GM12878 (cell line): ENCODE measurements at regions not wholly inside any gene's neighbourhood (a gene's known extent, or its start where the extent isn't known, plus 50 kb on each side); places are given as distances from the start of the nearest gene placed in this dataset.

Source experiments
- ATAC-seq: fragments of 200-7000 bp; cut with Tn5 transposase; 3 replicates; pipeline ENCODE4 v1.9.1; 2020; ENCODE audit warnings: mild to moderate bottlenecking, moderate library complexity
- BruUV-seq: library from RNA; stranded (reverse); fragments of 400-500 nt; replicated peaks from 2 replicates; lab custom pipeline; 2021; lab: Mats Ljungman, UMichigan
- CTCF ChIA-PET: fragments of 300-600 bp; sonication (Branson Sonifier 250); formaldehyde crosslinking; extraction: SDS; loops from one replicate; lab custom pipeline; 2021; ENCODE audit warnings: inconsistent platforms; lab: Yijun Ruan, JAX
- POLR2A ChIA-PET: fragments of 350-600 bp; formaldehyde crosslinking; extraction: SDS; loops from one replicate; lab custom pipeline; 2021; ENCODE audit warnings: inconsistent platforms; lab: Charles Lee
- RAD21 ChIA-PET: fragments of 300-600 bp; sonication (Branson Sonifier 250); formaldehyde crosslinking; loops from one replicate; lab custom pipeline; 2023; ENCODE audit warnings: antibody characterized with exemption; ENCODE audit not compliant: unreplicated experiment; lab: Charles Lee
- SMC1A ChIA-PET: fragments of 300-600 bp; sonication (Branson Sonifier 250); formaldehyde crosslinking; loops from one replicate; lab custom pipeline; 2023; ENCODE audit not compliant: unreplicated experiment, uncharacterized antibody; lab: Charles Lee
- DNase-seq: peaks from one replicate; pipeline ENCODE4 v3.0.0-alpha.2; 2011; ENCODE audit warnings: low read depth, low spot score
- FAIRE-seq: peaks from 3 replicates; lab custom pipeline; 2011; peaks lifted over from hg19 to GRCh38; lab: Jason Lieb, UNC
- H2AFZ ChIP-seq: 2 replicates; pipeline ENCODE4 v1.6.0; 2011; ENCODE audit warnings: low read depth, low read length, control low read depth; ENCODE audit not compliant: control insufficient read depth
- H3K27ac ChIP-seq: 2 replicates; pipeline ENCODE4 v1.5.1; 2011; ENCODE audit warnings: control low read depth; ENCODE audit not compliant: control insufficient read depth, insufficient read depth
- H3K27me3 ChIP-seq, 2 experiments: replicated peaks in 1 of 2; 2 replicates each; pipeline versions ENCODE4 v1.6.0 to v1.6.1; 2011; ENCODE audit warnings: low read length in 1 of 2; ENCODE audit not compliant: control insufficient read depth in 2 of 2, insufficient read depth in 2 of 2
- H3K36me3 ChIP-seq, 2 experiments: 2 replicates each; pipeline ENCODE4 v1.5.1; 2011; ENCODE audit warnings: low read length in 1 of 2; ENCODE audit not compliant: control insufficient read depth in 2 of 2, insufficient read depth in 2 of 2
- H3K4me1 ChIP-seq: 2 replicates; pipeline ENCODE4 v1.6.1; 2011; ENCODE audit warnings: mild to moderate bottlenecking, low read length, moderate library complexity, mixed read lengths; ENCODE audit not compliant: control insufficient read depth, insufficient read depth
- H3K4me2 ChIP-seq: 2 replicates; pipeline ENCODE4 v1.6.0; 2011; ENCODE audit warnings: control low read depth; ENCODE audit not compliant: control insufficient read depth, insufficient read depth
- H3K4me3 ChIP-seq: fragments of 200-600 bp; sonication (generic); 2 replicates; pipeline ENCODE4 v1.5.1; 2016
- H3K79me2 ChIP-seq: 2 replicates; pipeline ENCODE4 v1.6.0; 2011; ENCODE audit warnings: low read length; ENCODE audit not compliant: control insufficient read depth, insufficient read depth
- H3K9ac ChIP-seq: 2 replicates; pipeline ENCODE4 v1.8.0; 2011; ENCODE audit warnings: low read length, control low read depth, mixed read lengths; ENCODE audit not compliant: control insufficient read depth, insufficient read depth
- H3K9me3 ChIP-seq: replicated peaks from 3 replicates; pipeline ENCODE4 v1.5.1; 2011; ENCODE audit warnings: mild to moderate bottlenecking, low read length; ENCODE audit not compliant: control insufficient read depth, insufficient read depth
- H4K20me1 ChIP-seq: 2 replicates; pipeline ENCODE4 v1.6.0; 2011; ENCODE audit not compliant: control insufficient read depth, insufficient read depth
- CHD2 ChIP-seq: IDR thresholded peaks from 2 replicates; pipeline ENCODE4 v1.6.1; 2011; ENCODE audit warnings: low read depth, low read length, improper control_type of control experiment, borderline replicate concordance
- ETV6 ChIP-seq, 2 experiments: fragments of 450-650 bp in 1 of 2; IDR thresholded peaks in 1 of 2; conservative IDR thresholded peaks in 1 of 2; 2 replicates each; pipeline ENCODE4 v1.6.1; 2014; ENCODE audit warnings: antibody characterized with exemption in 1 of 2, borderline replicate concordance in 1 of 2, low read depth in 1 of 2, mild to moderate bottlenecking in 1 of 2, moderate library complexity in 1 of 2
- HDAC2 ChIP-seq: fragments of 200-600 bp; sonication (generic); IDR thresholded peaks from 2 replicates; pipeline ENCODE4 v1.6.1; 2017
- KDM1A ChIP-seq: fragments of 200-600 bp; sonication (generic); IDR thresholded peaks from 2 replicates; pipeline ENCODE4 v1.6.1; 2016; ENCODE audit warnings: borderline replicate concordance
- MYB ChIP-seq: fragments of 150-350 bp; IDR thresholded peaks from 2 replicates; pipeline ENCODE4 v1.6.1; 2014; ENCODE audit warnings: mild to moderate bottlenecking, low read depth, low read length, borderline replicate concordance
- NR2F1 ChIP-seq: fragments of 450-650 bp; conservative IDR thresholded peaks from 2 replicates; pipeline ENCODE4 v1.6.1; 2017; ENCODE audit warnings: mild to moderate bottlenecking
- RAD51 ChIP-seq: fragments of 450-650 bp; IDR thresholded peaks from 2 replicates; pipeline ENCODE4 v1.6.1; 2016; ENCODE audit warnings: moderate library complexity, mild to moderate bottlenecking, inconsistent platforms
- WGBS: methylation state at CpG from one replicate; pipeline ENCODE4 v1.1.6; 2016; ENCODE audit warnings: low lambda C conversion rate; ENCODE audit not compliant: insufficient replicate concordance, insufficient coverage; ENCODE audit errors: missing lambda C conversion rate; 5-methylcytosine and 5-hydroxymethylcytosine counted together
- in situ Hi-C: fragments of 300-500 bp; cut with MboI; formaldehyde crosslinking; loops from 9 replicates; pipeline ENCODE4 v1.14.3; 2018; ENCODE audit warnings: mixed read lengths
- intact Hi-C: fragments of 100-400 bp; cut with micrococcal nuclease; formaldehyde crosslinking; loops from one replicate; pipeline ENCODE4 v1.14.2; 2022; ENCODE audit not compliant: unreplicated experiment
- TF ChIP-seq, protein P1 (sequence below): fragments of 450-650 bp; IDR thresholded peaks from 2 replicates; pipeline ENCODE4 v1.6.1; 2016; ENCODE audit warnings: mild to moderate bottlenecking

GRCh38 chr7:106604303-106604924 lies 56.5 kb downstream of the CCDC71L start:
- Histone ChIP-seq H3K4me2 (no peak overlapping the region), H3K36me3 (no peaks in the 10 kb centered on the region), H3K4me3 (no peak overlapping the region), H3K27me3 (no peaks in the 10 kb centered on the region), H2AFZ (no peak overlapping the region), H3K9me3 (no peaks in the 10 kb centered on the region; the same call in 2 of the 3 replicates), H3K79me2 (no peaks in the 10 kb centered on the region), H3K9ac (no peak overlapping the region), H3K4me1 (no peaks in the 10 kb centered on the region), H4K20me1 (no peaks in the 10 kb centered on the region), H3K27ac (no peak overlapping the region)
- WGBS, result 0% methylated on average over 1 of the region's 1 CpG
- ChIA-PET RAD21 (no interaction called here), SMC1A (no interaction called here), CTCF (no interaction called here), POLR2A (no interaction called here)
- DNase-seq (no peak), FAIRE-seq (peak; percentile 69), ATAC-seq (peak; percentile 78)
- BruUV-seq, result no TSS peak
- in situ Hi-C loops, result no loop called here
- intact Hi-C loops, result no loop called here
- TF ChIP-seq ETV6 (conservative IDR thresholded peaks at IDR 0.05 in 1 of 2, IDR thresholded peaks at IDR 0.05 in 1 of 2; ENCODE audit: borderline replicate concordance in 1 of 2, low read depth in 1 of 2), result peak in 1 of 2 experiments; percentile 20; a peak in 1 of 4 replicates
- TF ChIP-seq RAD51, result no peak

DNA sequence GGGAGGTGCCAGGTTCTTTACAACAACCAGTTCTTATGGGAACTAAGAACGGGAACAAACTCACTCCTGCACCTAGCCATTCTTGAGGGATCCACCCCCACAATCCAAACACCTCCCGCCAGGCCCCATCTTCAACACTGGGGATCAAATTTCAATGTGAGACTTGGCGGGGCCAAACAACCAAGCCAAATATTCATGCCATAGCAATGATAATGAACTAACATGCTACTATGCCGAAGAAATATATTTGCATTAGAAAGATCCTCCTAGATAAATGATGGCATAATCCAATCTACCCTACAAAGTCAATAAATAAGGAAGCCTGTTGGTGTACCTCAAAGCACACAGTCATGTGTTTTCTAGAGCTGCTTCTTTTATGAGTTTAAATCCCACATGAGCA lies 57.6 kb downstream of the CCDC71L start:
- ChIA-PET POLR2A (no interaction called here), RAD21 (no interaction called here), CTCF (interaction anchor here (0.7 kb wide), 1 partner anchor 19 kb away, joined by 3 read pairs; no protein-coding TSS in a partner anchor), SMC1A (no interaction called here)
- Histone ChIP-seq H3K27me3 (no peaks in the 10 kb centered on the region), H3K36me3 (no peaks in the 10 kb centered on the region), H2AFZ (no peak overlapping the region), H3K9me3 (no peaks in the 10 kb centered on the region; the same call in 2 of the 3 replicates), H3K4me1 (no peaks in the 10 kb centered on the region), H4K20me1 (no peaks in the 10 kb centered on the region), H3K79me2 (no peaks in the 10 kb centered on the region), H3K4me3 (no peak overlapping the region), H3K9ac (no peak overlapping the region), H3K27ac (no peak overlapping the region), H3K4me2 (no peak overlapping the region)
- TF ChIP-seq MYB (no peak), HDAC2 (no peak), CHD2 (no peak), KDM1A (no peak), NR2F1 (no peak)
- TF ChIP-seq, protein P1, sequence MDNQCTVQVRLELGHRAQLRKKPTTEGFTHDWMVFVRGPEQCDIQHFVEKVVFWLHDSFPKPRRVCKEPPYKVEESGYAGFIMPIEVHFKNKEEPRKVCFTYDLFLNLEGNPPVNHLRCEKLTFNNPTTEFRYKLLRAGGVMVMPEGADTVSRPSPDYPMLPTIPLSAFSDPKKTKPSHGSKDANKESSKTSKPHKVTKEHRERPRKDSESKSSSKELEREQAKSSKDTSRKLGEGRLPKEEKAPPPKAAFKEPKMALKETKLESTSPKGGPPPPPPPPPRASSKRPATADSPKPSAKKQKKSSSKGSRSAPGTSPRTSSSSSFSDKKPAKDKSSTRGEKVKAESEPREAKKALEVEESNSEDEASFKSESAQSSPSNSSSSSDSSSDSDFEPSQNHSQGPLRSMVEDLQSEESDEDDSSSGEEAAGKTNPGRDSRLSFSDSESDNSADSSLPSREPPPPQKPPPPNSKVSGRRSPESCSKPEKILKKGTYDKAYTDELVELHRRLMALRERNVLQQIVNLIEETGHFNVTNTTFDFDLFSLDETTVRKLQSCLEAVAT, result no peak
- no peak for DNase-seq
- no TSS peak for BruUV-seq
- no peak for ATAC-seq
- intact Hi-C loops, result no loop called here
- 73% methylated on average over 4 of the region's 4 CpGs for WGBS
- in situ Hi-C loops, result no loop called here
- FAIRE-seq, result no peak
